ENCODE measurements at regions not wholly inside any gene's neighbourhood (a gene's known extent, or its start where the extent isn't known, plus 50 kb on each side); places are given as distances from the start of the nearest gene placed in this dataset.

- ChIA-PET CTCF (no interaction called here), POLR2A (no interaction called here)
- Histone ChIP-seq H3K4me3 (ENCODE audit: low read depth, low read length) (no peak overlapping the region), H3K27me3 (ENCODE audit: control insufficient read depth, insufficient read depth, low read length) (peaks cover 8% of the 10 kb centered on the region), H3K9me3 (ENCODE audit: control insufficient read depth, insufficient read depth, low read length) (no peaks in the 10 kb centered on the region; the same call in 1 of the 2 replicates), H3K27ac (ENCODE audit: low read depth, low read length) (no peak overlapping the region)
- TF ChIP-seq, protein P1, sequence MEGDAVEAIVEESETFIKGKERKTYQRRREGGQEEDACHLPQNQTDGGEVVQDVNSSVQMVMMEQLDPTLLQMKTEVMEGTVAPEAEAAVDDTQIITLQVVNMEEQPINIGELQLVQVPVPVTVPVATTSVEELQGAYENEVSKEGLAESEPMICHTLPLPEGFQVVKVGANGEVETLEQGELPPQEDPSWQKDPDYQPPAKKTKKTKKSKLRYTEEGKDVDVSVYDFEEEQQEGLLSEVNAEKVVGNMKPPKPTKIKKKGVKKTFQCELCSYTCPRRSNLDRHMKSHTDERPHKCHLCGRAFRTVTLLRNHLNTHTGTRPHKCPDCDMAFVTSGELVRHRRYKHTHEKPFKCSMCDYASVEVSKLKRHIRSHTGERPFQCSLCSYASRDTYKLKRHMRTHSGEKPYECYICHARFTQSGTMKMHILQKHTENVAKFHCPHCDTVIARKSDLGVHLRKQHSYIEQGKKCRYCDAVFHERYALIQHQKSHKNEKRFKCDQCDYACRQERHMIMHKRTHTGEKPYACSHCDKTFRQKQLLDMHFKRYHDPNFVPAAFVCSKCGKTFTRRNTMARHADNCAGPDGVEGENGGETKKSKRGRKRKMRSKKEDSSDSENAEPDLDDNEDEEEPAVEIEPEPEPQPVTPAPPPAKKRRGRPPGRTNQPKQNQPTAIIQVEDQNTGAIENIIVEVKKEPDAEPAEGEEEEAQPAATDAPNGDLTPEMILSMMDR (IDR thresholded peaks at IDR 0.05; ENCODE audit: low read depth, low read length): no peak
- no peak for DNase-seq (ENCODE audit: low read depth, low spot score)
Observed at GRCh38 chr9:99474186-99474585, 252.1 kb downstream of the SEC61B start.

- CTCF ChIA-PET: no interaction called here
Observed at GRCh38 chr9:99475401-99476065, 253.5 kb downstream of the SEC61B start.

DNA sequence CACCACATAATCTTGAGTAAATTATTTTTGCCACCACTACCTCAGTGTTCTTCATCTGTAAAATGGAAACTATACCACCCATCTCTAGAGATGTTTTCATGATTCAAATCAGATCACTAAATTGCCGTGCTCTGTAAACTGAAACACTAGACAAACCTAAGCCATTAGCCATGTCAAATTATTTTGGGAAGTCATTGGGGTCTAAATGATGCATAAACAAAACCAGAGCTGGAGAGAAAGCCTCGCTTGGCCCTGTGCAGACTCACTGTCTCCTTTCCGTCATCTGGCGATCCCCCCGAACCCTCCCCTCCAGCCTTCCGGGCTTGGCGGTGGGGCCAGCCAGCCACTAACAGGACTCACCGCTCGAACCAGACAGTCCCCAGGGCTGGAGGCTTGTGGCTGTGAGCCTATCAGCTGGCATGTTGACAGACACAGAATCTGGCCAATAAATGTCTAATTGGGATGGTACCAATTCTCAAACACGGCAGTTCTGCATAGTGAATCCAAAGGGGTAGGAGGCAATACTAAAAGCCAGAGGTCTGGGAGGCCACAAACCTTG, 256.5 kb downstream of the SEC61B start:
- TF ChIP-seq, protein P1 (IDR thresholded peaks at IDR 0.05; ENCODE audit: low read depth, low read length): no peak
- no peak overlapping the region for H3K27ac ChIP-seq (ENCODE audit: low read depth, low read length)
- H3K9me3 ChIP-seq (ENCODE audit: control insufficient read depth, insufficient read depth, low read length): no peaks in the 10 kb centered on the region; the same call in 1 of the 2 replicates
- CTCF ChIA-PET: no interaction called here
- POLR2A ChIA-PET: no interaction called here
- no peak for DNase-seq (ENCODE audit: low read depth, low spot score)
- peaks cover 4% of the 10 kb centered on the region for H3K27me3 ChIP-seq (ENCODE audit: control insufficient read depth, insufficient read depth, low read length)
- no peak overlapping the region for H3K4me3 ChIP-seq (ENCODE audit: low read depth, low read length)

More at GRCh38 chr9:99475401-99476065, 253.5 kb downstream of the SEC61B start:
- no peak overlapping the region for H3K4me3 ChIP-seq (ENCODE audit: low read depth, low read length)
- no peak for DNase-seq (ENCODE audit: low read depth, low spot score)
- H3K27ac ChIP-seq (ENCODE audit: low read depth, low read length): no peak overlapping the region
- TF ChIP-seq, protein P1 (IDR thresholded peaks at IDR 0.05; ENCODE audit: low read depth, low read length): no peak
- POLR2A ChIA-PET: no interaction called here
- H3K27me3 ChIP-seq (ENCODE audit: control insufficient read depth, insufficient read depth, low read length): peaks cover 6% of the 10 kb centered on the region
- H3K9me3 ChIP-seq (ENCODE audit: control insufficient read depth, insufficient read depth, low read length): no peaks in the 10 kb centered on the region; the same call in 1 of the 2 replicates

GRCh38 chr9:99479929-99480328, 257.8 kb downstream of the SEC61B start:
- POLR2A ChIA-PET: no interaction called here
- CTCF ChIA-PET: no interaction called here
- peaks cover 4% of the 10 kb centered on the region for H3K27me3 ChIP-seq (ENCODE audit: control insufficient read depth, insufficient read depth, low read length)
- TF ChIP-seq, protein P1 (IDR thresholded peaks at IDR 0.05; ENCODE audit: low read depth, low read length): no peak
- no peak for DNase-seq (ENCODE audit: low read depth, low spot score)
- H3K4me3 ChIP-seq (ENCODE audit: low read depth, low read length): no peak overlapping the region
- no peaks in the 10 kb centered on the region; the same call in 1 of the 2 replicates for H3K9me3 ChIP-seq (ENCODE audit: control insufficient read depth, insufficient read depth, low read length)
- H3K27ac ChIP-seq (ENCODE audit: low read depth, low read length): no peak overlapping the region

DNA sequence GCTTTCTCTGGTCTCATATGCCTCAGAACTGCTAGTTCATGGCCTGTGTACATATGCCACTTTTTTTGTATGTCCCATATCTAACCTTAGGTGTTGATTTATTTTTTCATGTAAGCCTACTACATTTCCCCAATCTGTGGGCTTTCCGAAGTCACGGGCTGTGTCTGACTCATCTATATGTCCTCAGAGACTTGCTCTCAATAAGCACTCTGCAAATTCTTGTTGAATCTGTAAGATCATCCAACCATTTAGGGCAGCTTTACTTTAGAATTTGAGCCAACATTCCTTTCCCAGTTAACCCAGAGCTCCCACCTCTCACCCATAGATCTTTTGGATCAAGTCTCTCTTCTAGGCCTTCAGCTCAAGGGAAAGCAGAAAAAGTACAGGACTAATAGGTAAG, 263.4 kb downstream of the SEC61B start:
- H3K27ac ChIP-seq (ENCODE audit: low read depth, low read length): no peak overlapping the region
- DNase-seq (ENCODE audit: low read depth, low spot score): no peak
- TF ChIP-seq, protein P1 (IDR thresholded peaks at IDR 0.05; ENCODE audit: low read depth, low read length): no peak
- ChIA-PET POLR2A (no interaction called here), CTCF (no interaction called here)
- peaks cover 2% of the 10 kb centered on the region for H3K27me3 ChIP-seq (ENCODE audit: control insufficient read depth, insufficient read depth, low read length)
- H3K9me3 ChIP-seq (ENCODE audit: control insufficient read depth, insufficient read depth, low read length): no peaks in the 10 kb centered on the region
- H3K4me3 ChIP-seq (ENCODE audit: low read depth, low read length): no peak overlapping the region

Data from AG04450 (cell line).